WTC11 (cell line): ENCODE measurements at regions not wholly inside any gene's neighbourhood (a gene's known extent, or its start where the extent isn't known, plus 50 kb on each side); places are given as distances from the start of the nearest gene placed in this dataset.

Experiments used
- ATAC-seq: fragments of 200-7000 bp; cut with Tn5 transposase; 2 replicates; pipeline ENCODE4 v1.10.0; 2021; ENCODE audit warnings: mild to moderate bottlenecking, moderate library complexity
- CTCF ChIA-PET: fragments of 300-600 bp; sonication (Branson Sonifier 250); formaldehyde crosslinking; loops from one replicate; lab custom pipeline; 2021; ENCODE audit warnings: antibody characterized with exemption; lab: Charles Lee
- POLR2A ChIA-PET: fragments of 350-600 bp; sonication (Branson Sonifier 250); formaldehyde crosslinking; loops from one replicate; lab custom pipeline; 2021; ENCODE audit warnings: antibody characterized with exemption; lab: Charles Lee
- DNase-seq: peaks from one replicate; pipeline ENCODE4 v3.0.0; 2021; ENCODE audit warnings: low spot score
- H3K27ac Mint-ChIP-seq: 2 replicates; pipeline ENCODE4 v1.8.0; 2021; ENCODE audit warnings: mixed read lengths
- H3K27me3 Mint-ChIP-seq: 2 replicates; pipeline ENCODE4 v1.8.0; 2021; ENCODE audit warnings: low read depth, mild to moderate bottlenecking, moderate library complexity, mixed read lengths
- H3K36me3 Mint-ChIP-seq: 2 replicates; pipeline ENCODE4 v1.8.0; 2021; ENCODE audit warnings: mixed read lengths
- H3K4me1 Mint-ChIP-seq: 2 replicates; pipeline ENCODE4 v1.8.0; 2022; ENCODE audit warnings: mixed read lengths
- H3K4me3 Mint-ChIP-seq: 2 replicates; pipeline ENCODE4 v1.8.0; 2021; ENCODE audit warnings: mild to moderate bottlenecking, moderate library complexity, mixed read lengths
- H3K9me3 Mint-ChIP-seq: 2 replicates; pipeline ENCODE4 v1.8.0; 2021; ENCODE audit warnings: mixed read lengths
- AFF4 ChIP-seq: sonication (generic); formaldehyde crosslinking; IDR thresholded peaks from 2 replicates; pipeline ENCODE4 v1.8.1; 2023; ENCODE audit warnings: mild to moderate bottlenecking, missing genetic modification reagents, borderline replicate concordance
- AR ChIP-seq: fragments of 250-450 bp; sonication (Bioruptor Pico); IDR thresholded peaks from 2 replicates; pipeline ENCODE4 v1.9.0; 2021; ENCODE audit warnings: mild to moderate bottlenecking
- ATF3 ChIP-seq: sonication (generic); formaldehyde crosslinking; conservative IDR thresholded peaks from 2 replicates; pipeline ENCODE4 v1.8.1; 2022; ENCODE audit warnings: mild to moderate bottlenecking, missing genetic modification reagents
- CBFB ChIP-seq: sonication (generic); formaldehyde crosslinking; IDR thresholded peaks from 2 replicates; pipeline ENCODE4 v1.8.1; 2022; ENCODE audit warnings: mild to moderate bottlenecking, low read depth, missing genetic modification reagents
- CTCF ChIP-seq: fragments of 200-600 bp; IDR thresholded peaks from 2 replicates; pipeline ENCODE4 v1.8.0; 2022; ENCODE audit warnings: antibody characterized with exemption
- ETV6 ChIP-seq: sonication (generic); formaldehyde crosslinking; IDR thresholded peaks from 2 replicates; pipeline ENCODE4 v1.8.1; 2022; ENCODE audit warnings: mild to moderate bottlenecking, missing genetic modification reagents
- FOXK1 ChIP-seq: sonication (generic); formaldehyde crosslinking; IDR thresholded peaks from 2 replicates; pipeline ENCODE4 v1.8.0; 2022; ENCODE audit warnings: mild to moderate bottlenecking, moderate library complexity, missing genetic modification reagents
- FOXP1 ChIP-seq: sonication (generic); formaldehyde crosslinking; IDR thresholded peaks from 2 replicates; pipeline ENCODE4 v1.8.0; 2022; ENCODE audit warnings: missing genetic modification reagents, mild to moderate bottlenecking, moderate library complexity, borderline replicate concordance
- GTF2I ChIP-seq: fragments of 250-450 bp; sonication (Bioruptor Pico); conservative IDR thresholded peaks from 2 replicates; pipeline ENCODE4 v1.4.0; 2021; ENCODE audit warnings: mild to moderate bottlenecking
- JAZF1 ChIP-seq: fragments of 250-450 bp; sonication (Bioruptor Pico); IDR thresholded peaks from 2 replicates; pipeline ENCODE4 v1.9.0; 2021; ENCODE audit warnings: moderate library complexity, mild to moderate bottlenecking, inconsistent platforms
- JUN ChIP-seq: sonication (generic); formaldehyde crosslinking; IDR thresholded peaks from 2 replicates; pipeline ENCODE4 v1.8.0; 2023; ENCODE audit warnings: mild to moderate bottlenecking, missing genetic modification reagents
- MYBL2 ChIP-seq: sonication (generic); formaldehyde crosslinking; IDR thresholded peaks from 2 replicates; pipeline ENCODE4 v1.8.1; 2023; ENCODE audit warnings: mild to moderate bottlenecking, moderate library complexity, missing genetic modification reagents
- NR1H2 ChIP-seq: sonication (generic); formaldehyde crosslinking; IDR thresholded peaks from 2 replicates; pipeline ENCODE4 v1.9.0; 2021; ENCODE audit warnings: mild to moderate bottlenecking, moderate library complexity, missing genetic modification reagents
- OVOL2 ChIP-seq: fragments of 250-450 bp; sonication (Bioruptor Pico); IDR thresholded peaks from 2 replicates; pipeline ENCODE4 v1.9.0; 2021; ENCODE audit warnings: mild to moderate bottlenecking, borderline replicate concordance
- RELA ChIP-seq: sonication (generic); formaldehyde crosslinking; IDR thresholded peaks from 2 replicates; pipeline ENCODE4 v1.8.1; 2022; ENCODE audit warnings: missing genetic modification reagents, mild to moderate bottlenecking, borderline replicate concordance
- ZBTB43 ChIP-seq: sonication (generic); formaldehyde crosslinking; IDR thresholded peaks from 2 replicates; pipeline ENCODE4 v1.8.1; 2023; ENCODE audit warnings: mild to moderate bottlenecking, missing genetic modification reagents
- ZNF219 ChIP-seq: sonication (generic); formaldehyde crosslinking; IDR thresholded peaks from 2 replicates; pipeline ENCODE4 v1.8.0; 2023; ENCODE audit warnings: missing genetic modification reagents, mild to moderate bottlenecking, borderline replicate concordance
- ZNF281 ChIP-seq: sonication (generic); formaldehyde crosslinking; IDR thresholded peaks from 2 replicates; pipeline ENCODE4 v1.8.0; 2023; ENCODE audit warnings: mild to moderate bottlenecking, missing genetic modification reagents
- ZNF416 ChIP-seq: fragments of 250-450 bp; sonication (Bioruptor Pico); IDR thresholded peaks from 2 replicates; pipeline ENCODE4 v1.9.0; 2021; ENCODE audit warnings: mild to moderate bottlenecking, inconsistent platforms
- ZNF512 ChIP-seq: sonication (generic); formaldehyde crosslinking; IDR thresholded peaks from 2 replicates; pipeline ENCODE4 v1.8.1; 2022; ENCODE audit warnings: missing genetic modification reagents, borderline replicate concordance

- TF ChIP-seq AR = no peak
Observed at GRCh38 chr1:220430586-220430985, 97.3 kb upstream of the MARK1 start (continued).

GRCh38 chr1:220430059-220430458 is 97.9 kb upstream of the MARK1 start:
- CTCF ChIA-PET = interaction anchor here (0.7 kb wide), 1 partner anchor 96 kb away, joined by 3 read pairs; no protein-coding TSS in a partner anchor
- POLR2A ChIA-PET = no interaction called here
- Mint-ChIP-seq H3K27me3 (no peaks in the 10 kb centered on the region; the same call in 1 of the 2 replicates), H3K27ac (no peak overlapping the region), H3K4me1 (peaks cover 10% of the 10 kb centered on the region), H3K36me3 (no peaks in the 10 kb centered on the region), H3K4me3 (no peak overlapping the region), H3K9me3 (no peaks in the 10 kb centered on the region)
- peak; percentile 99 for ATAC-seq
- no peak for TF ChIP-seq ZNF219 (CRISPR knock-in tag)
- no peak for TF ChIP-seq CTCF
- TF ChIP-seq MYBL2 (CRISPR knock-in tag) = no peak
- no peak for TF ChIP-seq JAZF1 (CRISPR knock-in tag)
- TF ChIP-seq GTF2I = no peak
- DNase-seq = peak; percentile 16

GRCh38 chr1:220426989-220427388 is 100.9 kb upstream of the MARK1 start:
- no peak for DNase-seq
- ChIA-PET POLR2A (no interaction called here), CTCF (no interaction called here)
- no peak overlapping the region for H3K4me3 Mint-ChIP-seq
- no peaks in the 10 kb centered on the region for H3K27me3 Mint-ChIP-seq
- no peaks in the 10 kb centered on the region; the same call in 1 of the 2 replicates for H3K9me3 Mint-ChIP-seq
- peaks cover 15% of the 10 kb centered on the region for H3K4me1 Mint-ChIP-seq
- ATAC-seq = no peak
- no peaks in the 10 kb centered on the region for H3K36me3 Mint-ChIP-seq
- no peak overlapping the region for H3K27ac Mint-ChIP-seq
- no peak for TF ChIP-seq FOXK1 (CRISPR knock-in tag)
- no peak for TF ChIP-seq NR1H2 (CRISPR knock-in tag)
- TF ChIP-seq FOXP1 (CRISPR knock-in tag) = no peak
- TF ChIP-seq CBFB (CRISPR knock-in tag) = no peak
- TF ChIP-seq OVOL2 (CRISPR knock-in tag) = no peak
- TF ChIP-seq ETV6 (CRISPR knock-in tag) = no peak
- TF ChIP-seq AFF4 (CRISPR knock-in tag) = no peak
- no peak for TF ChIP-seq JUN
- TF ChIP-seq ZBTB43 (CRISPR knock-in tag) = no peak
- no peak for TF ChIP-seq ATF3 (CRISPR knock-in tag)
- TF ChIP-seq ZNF416 (CRISPR knock-in tag) = no peak
- no peak for TF ChIP-seq ZNF512 (CRISPR knock-in tag)
- TF ChIP-seq RELA (CRISPR knock-in tag) = no peak
- TF ChIP-seq ZNF281 = no peak
